NCI-H1092 treated with DMSO at 0.1 percent for 48 hours (cell line): ENCODE measurements at regions not wholly inside any gene's neighbourhood (a gene's known extent, or its start where the extent isn't known, plus 50 kb on each side); places are given as distances from the start of the nearest gene placed in this dataset.
"Not testable (repeated sequence)": the region's sequence is repeated elsewhere in the genome, so short reads cannot be mapped to it uniquely, and the experiment has no call there.

Experiments used
- DNase-seq: peaks from one replicate; lab custom pipeline; 2025; lab: John Stamatoyannopoulos, UW

DNA sequence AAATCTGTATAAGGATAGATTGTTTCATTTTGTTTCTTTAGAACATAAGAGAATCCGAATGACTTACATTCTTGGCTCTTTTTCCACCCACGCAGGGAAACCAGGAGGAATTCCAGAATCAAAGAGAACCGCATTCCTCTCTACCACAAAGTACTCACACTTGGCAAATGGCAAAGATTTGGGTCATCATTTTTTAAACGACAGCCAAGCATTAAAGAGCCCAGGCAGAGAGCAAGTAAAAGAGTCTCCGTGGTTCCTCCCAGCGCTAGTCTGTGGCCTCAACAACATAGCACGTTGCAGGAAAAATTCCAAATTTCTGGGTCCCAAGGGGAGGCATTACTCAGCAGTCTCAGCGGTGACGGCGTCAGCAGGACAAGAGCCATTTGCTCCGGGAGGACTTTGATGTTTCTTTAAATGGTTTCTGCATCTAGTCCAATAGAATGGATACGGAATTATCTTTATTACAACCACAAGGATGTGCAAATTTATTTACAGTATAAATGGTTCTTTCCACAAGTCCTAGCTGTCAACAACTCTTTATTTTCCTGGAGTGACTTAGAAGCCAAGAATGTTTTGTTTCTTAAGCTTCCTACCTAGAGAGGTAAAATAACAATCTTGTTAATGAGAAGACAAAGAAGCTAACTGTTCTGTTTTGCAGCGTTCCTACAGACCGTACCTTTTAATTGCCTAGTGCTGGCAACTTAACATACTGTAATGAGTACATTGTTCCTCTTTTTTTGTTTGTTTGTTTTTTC is 232.5 kb downstream of the SKIDA1 start:
- no peak for DNase-seq

DNA sequence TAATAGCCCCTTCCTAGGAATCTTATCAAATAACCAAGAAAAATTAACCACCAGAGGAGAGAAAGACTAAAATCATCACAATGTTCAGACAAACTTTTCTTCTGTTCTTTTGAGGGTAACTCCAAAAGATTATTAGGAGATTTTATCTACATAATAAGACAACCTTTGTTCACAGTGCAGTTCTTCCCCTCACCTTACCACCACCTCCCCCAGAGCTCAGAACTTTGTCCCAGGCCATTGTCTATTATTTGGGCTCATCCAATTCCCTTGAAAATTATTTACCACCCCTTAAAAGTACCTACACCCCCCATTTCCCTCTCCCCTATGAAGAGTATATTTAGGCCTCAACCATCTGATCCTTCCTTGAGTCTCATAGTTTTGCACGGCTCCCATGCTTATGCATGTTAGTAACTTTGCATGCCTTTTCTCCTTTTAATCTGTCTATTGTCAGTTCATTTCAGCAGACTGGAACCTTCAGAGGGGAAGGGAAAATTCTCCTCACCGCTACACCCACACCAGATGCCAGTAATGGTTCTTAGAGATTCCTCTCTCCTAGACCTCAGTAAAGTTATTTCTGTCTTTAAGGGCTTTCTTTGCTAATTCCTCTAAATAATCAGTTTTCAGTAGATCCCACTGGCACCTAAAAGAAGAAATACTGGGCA is 234.9 kb downstream of the SKIDA1 start:
- DNase-seq = no peak

DNA sequence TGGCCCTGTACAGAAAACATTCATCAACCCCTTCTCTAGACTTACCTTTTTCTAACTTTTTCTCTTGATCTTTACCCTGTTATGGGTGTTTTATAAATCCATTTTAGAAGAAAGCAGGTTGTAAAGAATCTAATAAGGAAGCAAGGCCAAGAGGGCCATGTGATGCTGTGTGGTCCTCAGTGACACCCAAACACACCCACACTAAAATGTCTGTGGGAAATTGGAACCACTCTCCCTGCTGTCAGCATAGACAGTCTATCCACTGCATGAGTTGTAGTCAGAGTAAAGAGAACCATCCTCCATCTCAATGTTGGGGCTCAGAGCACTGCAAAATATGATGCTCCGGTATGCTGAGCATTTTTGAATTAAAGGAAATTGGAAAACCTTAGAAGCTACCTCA is 235.5 kb downstream of the SKIDA1 start:
- DNase-seq = no peak

DNA sequence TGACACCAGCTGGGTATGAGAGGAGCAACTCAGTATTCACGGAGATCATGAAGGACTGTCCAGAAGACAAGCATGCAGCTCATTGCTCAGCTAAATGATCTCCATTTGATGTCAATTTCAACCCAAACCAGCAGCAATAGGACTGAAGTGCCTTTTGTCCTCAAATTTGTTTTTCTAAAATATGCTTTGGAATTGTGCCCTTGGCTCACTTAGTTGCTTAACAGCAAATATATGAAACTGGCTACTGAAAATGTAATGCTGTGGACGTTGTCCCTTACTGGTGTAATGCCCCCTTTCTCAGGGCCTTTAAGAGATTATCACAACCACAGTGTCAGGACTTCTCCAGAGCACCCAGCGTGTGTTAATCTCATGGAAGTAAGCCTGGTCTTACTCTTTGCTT is 236.2 kb downstream of the SKIDA1 start:
- no peak for DNase-seq

DNA sequence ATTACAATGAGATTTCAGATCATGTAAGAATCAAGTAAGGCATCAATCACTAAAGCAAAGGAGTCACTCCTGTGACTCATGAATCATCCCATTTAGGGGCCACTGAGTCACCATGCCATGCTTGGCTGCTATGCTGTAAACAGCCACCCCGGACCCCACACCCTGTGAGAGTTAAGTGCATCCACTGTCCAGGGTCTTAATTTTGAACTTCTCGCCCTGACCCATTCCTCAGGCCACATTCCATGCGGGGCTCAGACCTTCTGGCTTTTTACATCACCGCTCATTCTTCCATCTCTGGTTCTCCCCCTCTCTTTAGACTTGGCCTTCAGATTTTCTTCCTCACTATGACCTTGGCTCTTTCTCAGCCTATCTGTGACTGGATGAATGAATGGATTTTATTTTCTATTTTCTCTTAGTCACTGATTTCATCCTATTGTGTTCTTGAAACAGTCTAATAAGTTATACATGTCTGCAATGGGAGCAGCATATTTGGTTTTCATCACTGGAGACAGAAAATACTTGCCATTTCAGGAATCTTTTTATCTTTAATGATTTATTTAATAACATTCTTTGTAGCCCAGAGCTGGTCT is 239.6 kb downstream of the SKIDA1 start:
- no peak for DNase-seq

DNA sequence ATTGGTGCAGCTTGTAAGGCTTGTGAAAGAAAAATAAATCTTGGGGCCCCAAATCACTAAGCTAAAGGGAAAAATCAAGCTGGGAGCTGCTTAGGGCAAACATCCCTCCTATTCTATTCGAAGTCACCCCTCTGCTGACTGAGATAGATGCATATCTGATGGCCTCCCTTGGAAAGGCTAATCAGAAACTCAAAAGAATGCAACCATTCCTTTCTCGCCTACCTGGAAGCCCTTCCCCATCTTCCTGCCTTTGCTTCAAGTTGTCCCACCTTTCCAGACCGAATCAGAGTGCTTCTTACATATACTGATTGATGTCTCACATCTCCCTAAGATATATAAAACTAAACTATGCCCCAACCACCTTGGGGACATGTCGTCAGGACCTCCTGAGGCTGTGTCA is 240.3 kb downstream of the SKIDA1 start:
- no peak for DNase-seq

DNA sequence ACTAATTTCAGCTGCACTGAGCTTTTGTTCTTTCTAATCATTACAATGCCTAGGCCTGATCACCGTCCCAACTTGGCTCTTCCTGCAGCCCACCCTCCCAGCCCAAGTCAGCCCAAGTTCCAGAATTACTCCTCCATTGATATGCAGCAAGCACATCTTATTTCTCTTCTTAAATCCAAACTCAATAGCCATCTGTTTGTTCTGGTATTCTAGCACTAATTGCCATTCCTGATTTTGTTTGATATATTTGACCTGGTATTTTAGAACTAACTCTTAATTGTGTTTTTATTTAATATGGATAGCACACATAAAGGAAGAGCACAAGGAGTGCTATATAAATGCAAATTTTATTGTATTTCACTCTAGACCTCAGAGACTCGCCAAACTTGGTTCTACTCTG is 241.2 kb downstream of the SKIDA1 start:
- DNase-seq = no peak

DNA sequence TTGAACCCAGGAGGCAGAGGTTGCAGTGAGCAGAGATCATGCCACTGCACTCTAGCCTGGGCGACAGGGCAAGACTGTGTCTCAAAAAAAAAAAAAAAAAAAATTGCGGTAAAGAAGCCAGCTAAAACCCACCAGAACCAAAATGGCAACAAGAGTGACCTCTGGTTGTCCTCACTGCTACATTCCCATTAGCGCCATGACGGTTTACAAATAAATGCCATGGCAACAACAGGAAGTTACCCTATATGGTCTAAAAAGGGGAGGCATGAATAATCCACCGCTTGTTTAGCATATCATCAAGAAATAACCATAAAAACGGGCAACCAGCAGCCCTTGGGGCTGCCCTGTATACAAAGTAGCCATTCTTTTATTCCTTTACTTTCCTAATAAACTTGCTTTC is 242.4 kb downstream of the SKIDA1 start:
- not testable (repeated sequence) for DNase-seq

DNA sequence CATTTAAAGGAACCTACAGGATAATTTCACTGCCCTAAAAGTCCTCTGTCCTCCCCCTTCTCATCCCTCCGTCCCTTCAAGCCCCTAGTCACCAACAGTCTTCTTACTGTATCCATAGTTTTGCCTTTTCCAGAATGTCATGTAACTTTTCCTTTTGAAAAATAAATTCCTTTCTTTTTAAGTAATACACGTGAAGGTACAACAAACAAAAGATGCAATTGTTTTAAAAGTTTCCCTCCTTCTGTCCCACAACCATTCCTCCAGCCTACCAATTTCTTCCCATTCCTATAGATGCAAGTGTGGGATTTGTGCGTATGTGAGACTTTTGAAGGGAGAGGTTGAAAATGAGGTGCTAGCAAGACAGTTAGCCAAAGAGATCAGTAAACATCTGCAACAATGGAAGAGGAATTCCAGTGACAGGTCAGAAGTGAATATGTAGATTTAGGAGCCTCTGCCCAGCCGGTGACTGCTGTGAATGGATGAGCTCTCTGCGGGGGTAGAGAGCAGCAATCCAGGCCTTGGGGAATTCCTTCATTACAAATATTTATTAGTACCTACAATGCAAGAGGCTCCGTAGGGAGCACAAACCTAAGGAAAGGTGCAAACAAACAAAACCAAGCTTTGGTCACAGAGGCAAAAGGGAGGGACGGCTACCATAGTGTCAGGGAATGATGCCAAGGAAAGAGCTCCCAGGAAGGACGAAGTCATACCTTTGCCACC is 243.6 kb downstream of the SKIDA1 start:
- DNase-seq = no peak

DNA sequence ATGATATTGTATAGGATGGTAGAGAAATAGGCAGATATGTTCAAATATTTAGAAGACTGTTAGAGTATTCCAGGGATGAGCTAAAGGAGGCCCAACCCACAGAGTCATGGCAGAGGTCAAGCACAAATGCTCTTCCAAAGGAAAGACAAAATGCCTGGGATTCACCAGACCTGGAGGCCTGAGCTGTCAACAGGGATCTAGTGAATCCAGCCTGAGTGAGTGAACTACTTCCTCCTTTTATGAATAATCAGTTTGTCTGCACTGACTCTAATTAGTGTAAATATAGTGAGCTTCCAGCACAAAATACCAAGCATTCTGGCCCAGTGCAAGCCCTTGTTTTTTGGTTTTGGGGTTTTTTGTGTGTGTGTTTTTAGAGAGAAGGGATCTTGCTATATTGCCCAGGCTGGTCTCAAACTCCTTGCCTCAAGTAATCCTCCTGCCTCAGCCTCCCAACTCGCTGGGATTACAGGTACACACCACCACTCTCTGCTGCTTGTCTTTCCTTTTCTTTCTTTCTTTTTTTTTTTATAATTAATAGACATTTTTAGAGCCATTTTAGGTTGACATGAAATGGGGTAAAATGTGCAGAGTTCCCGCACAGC is 244.4 kb downstream of the SKIDA1 start:
- DNase-seq = no peak

DNA sequence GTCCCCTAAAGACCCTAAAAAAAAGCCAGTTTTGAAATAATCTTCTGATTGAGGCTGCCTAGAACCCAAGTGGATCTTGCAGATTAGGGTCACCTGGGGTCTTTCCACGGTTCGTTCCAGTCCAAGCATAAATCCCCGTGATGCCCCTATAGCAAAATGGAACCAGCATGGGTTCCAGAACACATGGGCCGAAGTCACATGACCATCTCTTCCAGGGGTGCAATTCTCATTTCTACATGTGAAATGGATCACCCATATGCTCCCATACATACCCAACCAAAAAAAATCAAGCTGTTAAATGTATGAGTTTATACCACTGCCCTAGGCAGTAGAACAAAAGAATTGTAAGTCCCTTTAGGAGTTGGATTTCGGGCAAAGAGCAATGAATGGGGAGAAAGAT is 245.4 kb downstream of the SKIDA1 start:
- DNase-seq = no peak

DNA sequence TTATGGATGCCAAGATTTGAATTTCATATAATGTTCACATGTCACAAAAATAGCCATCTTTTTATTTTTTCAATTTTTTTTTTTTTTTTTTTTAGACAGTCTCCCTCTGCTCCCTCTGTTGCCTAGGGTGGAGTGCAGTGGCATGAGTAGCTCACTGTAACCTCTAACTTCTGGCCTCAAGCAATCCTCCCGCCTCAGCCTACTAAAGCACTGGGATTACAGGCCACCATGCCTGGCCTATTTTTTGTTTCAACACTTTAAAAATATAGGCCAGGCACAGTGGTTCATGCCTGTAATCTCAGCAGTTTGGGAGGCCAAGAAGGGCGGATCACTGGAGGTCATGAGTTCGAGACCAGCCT is 246.3 kb downstream of the SKIDA1 start:
- DNase-seq = no peak

DNA sequence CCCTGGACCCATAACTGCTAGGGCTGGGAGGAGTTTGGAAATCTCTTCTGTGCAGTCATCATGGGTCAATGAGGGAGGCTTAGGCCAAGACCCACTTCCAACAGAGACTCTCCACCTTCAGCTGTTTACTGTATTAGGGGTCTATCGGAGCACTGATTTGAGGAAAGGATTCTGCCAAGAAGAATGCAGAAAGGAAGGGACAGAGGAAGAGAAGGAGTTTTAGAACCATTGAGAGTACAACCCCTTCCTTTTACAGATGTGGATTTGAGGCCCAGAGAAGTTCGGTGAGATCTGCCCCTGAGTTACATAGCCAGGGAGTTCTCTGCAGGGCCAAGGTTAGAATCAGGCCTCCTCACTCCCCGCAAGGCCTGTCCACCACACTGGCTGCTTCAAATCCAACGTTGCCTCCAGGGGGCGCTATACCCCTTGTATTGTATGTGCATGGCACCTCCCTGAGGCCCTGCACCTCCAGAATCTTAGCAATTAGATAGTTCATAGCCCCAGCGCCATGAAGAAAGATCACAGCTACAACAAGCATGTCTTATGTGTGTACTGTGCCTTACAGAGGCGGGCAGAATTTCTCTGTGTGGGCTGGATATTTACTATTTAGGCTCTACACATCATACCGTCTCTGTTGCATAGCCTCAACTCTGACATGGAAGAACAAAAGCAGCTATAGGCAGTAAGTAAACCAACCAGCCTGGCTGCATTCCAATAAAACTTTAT is 246.8 kb downstream of the SKIDA1 start:
- DNase-seq = peak; percentile 62

DNA sequence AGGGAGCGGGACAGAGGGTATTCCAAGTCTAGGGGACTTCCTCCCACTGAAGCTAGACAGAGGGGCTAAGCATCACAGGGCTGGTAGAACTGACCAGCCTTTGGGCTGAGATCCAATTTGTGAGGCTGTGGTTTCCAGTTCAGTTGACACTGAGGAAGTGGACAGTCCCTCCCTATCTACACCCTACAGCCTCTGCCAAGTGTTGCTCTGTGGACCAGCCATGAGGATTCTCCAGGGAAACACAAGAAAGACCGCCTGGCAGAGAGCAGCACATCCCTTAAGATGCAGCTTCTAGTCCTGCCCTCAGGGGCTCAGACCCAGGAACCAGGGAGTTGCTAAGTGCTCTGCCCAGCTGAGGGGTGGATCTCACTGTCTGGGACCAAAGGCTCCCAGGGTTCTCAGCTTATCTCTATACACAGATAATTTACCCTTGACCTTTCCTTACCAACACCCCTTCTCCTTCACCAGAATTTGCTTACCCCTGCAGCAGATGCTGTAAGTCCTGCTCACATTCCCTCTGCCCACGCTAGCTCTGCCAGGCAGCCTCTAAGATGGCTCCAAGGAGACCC is 252.0 kb downstream of the SKIDA1 start:
- DNase-seq = no peak

DNA sequence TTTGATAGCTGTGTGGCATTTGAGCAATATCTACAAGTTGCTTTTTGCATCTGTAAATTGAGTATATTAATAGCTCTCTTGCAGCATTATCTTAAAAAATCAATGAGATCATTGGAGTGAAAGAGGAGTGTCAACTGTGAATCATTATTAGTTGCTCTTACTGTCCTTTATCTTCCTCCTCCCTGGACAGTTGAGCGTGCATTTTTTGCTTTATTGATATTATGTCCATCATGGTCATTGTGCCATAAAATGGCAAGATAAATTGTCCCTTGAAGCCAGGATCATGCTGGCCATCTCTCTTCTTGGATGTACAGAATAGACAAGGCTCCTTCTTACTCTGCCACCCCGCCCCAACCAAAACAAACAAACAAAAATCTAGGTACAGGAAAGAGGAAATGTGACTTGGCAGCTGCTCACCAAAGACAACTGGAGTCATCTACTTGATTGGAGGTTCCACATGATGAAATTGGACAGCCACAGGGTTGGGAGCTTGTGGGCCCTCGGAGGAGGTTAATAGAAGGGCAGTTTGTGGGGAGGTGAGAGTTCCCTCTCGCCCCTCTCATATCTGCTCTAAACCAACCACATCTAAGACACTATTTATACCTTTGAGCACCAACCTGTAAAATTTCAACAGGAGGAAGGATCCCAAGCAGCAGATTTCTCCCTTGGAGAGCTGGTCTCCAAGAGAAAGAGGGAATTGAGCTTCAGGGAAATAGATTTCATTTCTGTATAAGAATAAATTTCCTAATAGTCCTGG is 252.7 kb downstream of the SKIDA1 start:
- DNase-seq = no peak

DNA sequence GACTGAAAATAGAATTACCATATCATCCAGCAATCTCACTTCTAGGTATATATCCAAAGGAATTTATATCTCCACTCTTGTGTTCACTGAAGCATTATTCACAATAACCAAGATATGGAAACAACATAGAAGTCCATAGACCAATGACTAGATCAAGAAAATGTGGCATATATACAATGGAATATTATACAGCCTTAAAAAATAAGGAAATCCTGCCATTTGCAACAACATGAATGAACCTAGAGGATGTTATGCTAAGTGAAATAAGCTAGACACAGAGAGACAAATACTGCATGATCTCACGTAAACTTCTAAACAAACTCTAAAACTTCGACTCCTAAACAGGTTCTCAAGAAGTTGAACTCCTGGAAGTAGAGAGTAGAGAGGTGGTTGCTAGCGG is 254.5 kb downstream of the SKIDA1 start:
- DNase-seq = no peak

DNA sequence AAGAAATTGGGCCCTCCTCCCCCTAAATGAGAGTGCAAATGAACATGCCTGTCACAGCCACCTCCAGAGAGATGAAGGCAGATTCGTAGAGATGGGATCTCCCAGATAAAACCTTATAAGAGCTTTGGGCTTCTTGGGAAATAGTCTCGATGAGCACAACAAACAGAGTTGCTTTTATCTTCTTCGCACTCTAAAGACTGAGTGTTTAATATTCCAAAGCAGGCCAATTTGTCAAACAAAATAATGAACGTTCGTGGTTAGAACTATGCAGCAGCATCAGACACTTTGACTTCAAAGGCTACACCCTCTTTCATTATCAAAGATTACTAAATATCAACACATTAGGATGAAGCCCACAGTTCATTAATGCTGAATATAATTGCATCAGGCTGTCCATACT is 256.2 kb downstream of the SKIDA1 start:
- no peak for DNase-seq

DNA sequence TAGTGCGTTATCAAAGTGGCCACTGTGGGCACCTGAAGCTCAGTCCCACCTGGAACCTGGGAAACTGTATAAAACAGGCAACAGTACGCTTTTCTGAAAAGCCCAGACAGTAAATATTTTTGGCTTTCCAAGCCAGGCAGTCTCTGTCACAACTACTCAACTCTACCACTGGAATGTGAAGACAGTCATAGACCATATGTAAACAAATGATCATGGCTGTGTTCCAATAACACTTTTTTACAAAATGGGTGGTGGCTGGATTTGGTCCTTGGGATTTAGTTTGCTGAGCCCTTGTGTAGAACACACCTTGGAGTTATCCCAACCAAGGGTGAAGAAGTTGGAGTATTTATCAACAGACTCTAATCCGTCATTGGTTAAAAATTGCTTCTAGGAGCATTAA is 259.9 kb downstream of the SKIDA1 start:
- no peak for DNase-seq

DNA sequence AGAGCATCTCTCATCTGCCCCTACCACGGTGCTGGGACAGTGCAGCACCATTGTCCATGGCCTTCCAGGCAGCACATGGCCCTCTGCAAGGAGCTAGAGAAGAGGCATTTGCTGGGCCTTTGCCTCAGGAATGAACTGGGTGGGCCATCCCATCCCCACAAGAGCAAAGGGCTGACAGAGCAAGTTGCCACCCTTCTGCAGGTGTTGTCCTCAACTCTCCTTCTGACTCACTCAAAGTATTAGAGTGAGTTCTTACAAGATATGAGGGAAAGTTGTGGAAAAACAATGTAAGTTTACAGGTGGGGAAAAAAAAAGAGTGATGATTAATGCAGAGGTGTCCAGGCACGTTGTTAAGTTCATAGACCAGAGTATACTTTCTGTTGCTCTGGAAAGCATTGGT is 261.2 kb downstream of the SKIDA1 start:
- no peak for DNase-seq

DNA sequence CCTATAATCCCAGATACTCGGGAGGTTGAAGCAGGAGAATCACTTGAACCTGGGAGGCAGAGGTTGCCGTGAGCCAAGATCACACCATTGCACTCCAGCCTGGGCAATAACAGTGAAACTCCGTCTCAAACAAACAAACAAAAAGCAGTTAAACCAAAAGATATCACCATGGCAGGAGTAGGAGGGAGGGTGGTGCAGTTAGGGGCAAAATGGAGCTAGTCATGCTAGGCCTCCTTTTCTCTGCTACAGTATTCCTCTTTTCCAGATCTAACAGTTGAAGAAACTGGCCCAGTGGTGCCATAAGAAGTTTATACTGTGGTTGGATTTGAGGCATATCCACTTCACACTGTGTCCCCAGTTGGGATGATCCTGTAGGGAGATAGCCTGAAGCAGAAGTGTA is 261.6 kb downstream of the SKIDA1 start:
- no peak for DNase-seq
